CD14-positive monocyte (primary cell): ENCODE measurements at regions not wholly inside any gene's neighbourhood (a gene's known extent, or its start where the extent isn't known, plus 50 kb on each side); places are given as distances from the start of the nearest gene placed in this dataset.

Experiments
- DNase-seq, 3 donors: peaks; one replicate each; pipeline ENCODE4 v3.0.0-alpha.2; 2011 to 2022
- H2AFZ ChIP-seq: 2 replicates; pipeline ENCODE4 v1.6.0; 2012; ENCODE audit warnings: mild to moderate bottlenecking, low read depth, low read length, inconsistent platforms; ENCODE audit not compliant: insufficient read depth, poor library complexity, severe bottlenecking
- H3K27ac ChIP-seq, 2 donors: 1 replicate in 1 of 2; 2 replicates in 1 of 2; pipeline ENCODE4 v1.5.1; 2012 to 2013; ENCODE audit warnings: low read length in 2 of 2, control low read depth in 1 of 2, inconsistent platforms in 1 of 2, low read depth in 1 of 2, mild to moderate bottlenecking in 1 of 2
- H3K27me3 ChIP-seq, 2 donors: one replicate each; pipeline versions ENCODE4 v1.6.0 to v1.6.1; 2011 to 2013; ENCODE audit warnings: low read length in 2 of 2; ENCODE audit not compliant: control insufficient read depth in 2 of 2, insufficient read depth in 2 of 2
- H3K36me3 ChIP-seq, 2 donors: replicated peaks in 1 of 2; 1 replicate in 1 of 2; 2 replicates in 1 of 2; pipeline versions ENCODE4 v1.5.1 to v1.6.1; 2012 to 2013; ENCODE audit warnings: low read length in 2 of 2, control low read depth in 1 of 2, inconsistent platforms in 1 of 2, mild to moderate bottlenecking in 1 of 2; ENCODE audit not compliant: insufficient read depth in 2 of 2, control insufficient read depth in 1 of 2
- H3K4me1 ChIP-seq, 2 donors: 1 replicate in 1 of 2; 2 replicates in 1 of 2; pipeline versions ENCODE4 v1.5.1 to v1.6.1; 2012 to 2013; ENCODE audit warnings: low read length in 2 of 2, control low read depth in 1 of 2, inconsistent platforms in 1 of 2, mild to moderate bottlenecking in 1 of 2, moderate library complexity in 1 of 2; ENCODE audit not compliant: insufficient read depth in 2 of 2, control insufficient read depth in 1 of 2
- H3K4me2 ChIP-seq: replicated peaks from 2 replicates; pipeline ENCODE3; 2012; ENCODE audit warnings: low read length, moderate library complexity, mild to moderate bottlenecking; ENCODE audit not compliant: poor library complexity, severe bottlenecking; ENCODE audit errors: extremely low read depth
- H3K4me3 ChIP-seq, 3 experiments: fragments of 200-600 bp in 1 of 3; sonication (generic) in 1 of 3; replicated peaks in 1 of 3; 1 replicate in 2 of 3; 2 replicates in 1 of 3; pipeline ENCODE4 v1.5.1; 2011 to 2013; ENCODE audit warnings: low read length in 3 of 3, mild to moderate bottlenecking in 3 of 3, control low read depth in 2 of 3, low read depth in 2 of 3, inconsistent platforms in 1 of 3, moderate library complexity in 1 of 3
- H3K79me2 ChIP-seq: 2 replicates; pipeline ENCODE4 v1.6.0; 2012; ENCODE audit warnings: mild to moderate bottlenecking, control low read depth, inconsistent platforms, low read length, moderate library complexity; ENCODE audit not compliant: insufficient read depth
- H3K9ac ChIP-seq: 2 replicates; pipeline ENCODE4 v1.6.0; 2017; ENCODE audit warnings: low read length, mild to moderate bottlenecking; ENCODE audit not compliant: insufficient read depth, poor library complexity, severe bottlenecking
- H3K9me3 ChIP-seq, 2 donors: replicated peaks in 1 of 2; 1 replicate in 1 of 2; 2 replicates in 1 of 2; pipeline versions ENCODE4 v1.5.1 to v1.6.1; 2012 to 2013; ENCODE audit warnings: low read length in 2 of 2, control low read depth in 1 of 2; ENCODE audit not compliant: control insufficient read depth in 1 of 2, insufficient read depth in 1 of 2
- H4K20me1 ChIP-seq: 2 replicates; pipeline ENCODE4 v1.6.0; 2012; ENCODE audit warnings: mild to moderate bottlenecking, low read length, control low read depth, moderate library complexity; ENCODE audit not compliant: insufficient read depth
- H3K27ac Mint-ChIP-seq, 7 donors: one replicate each; pipeline ENCODE4 v1.8.0; 2020; ENCODE audit warnings: mild to moderate bottlenecking in 7 of 7, mixed read lengths in 7 of 7, moderate library complexity in 6 of 7, inconsistent platforms in 2 of 7
- H3K27me3 Mint-ChIP-seq, 3 donors: one replicate each; pipeline ENCODE4 v1.8.0; 2021 to 2022; ENCODE audit warnings: low read depth in 3 of 3, mild to moderate bottlenecking in 3 of 3, mixed read lengths in 3 of 3, moderate library complexity in 3 of 3, inconsistent platforms in 1 of 3
- H3K36me3 Mint-ChIP-seq, 2 donors: one replicate each; pipeline ENCODE4 v1.8.0; 2020; ENCODE audit warnings: mixed read lengths in 2 of 2, inconsistent platforms in 1 of 2, mild to moderate bottlenecking in 1 of 2
- H3K4me1 Mint-ChIP-seq: one replicate; pipeline ENCODE4 v1.8.0; 2020; ENCODE audit warnings: mild to moderate bottlenecking, mixed read lengths
- H3K4me3 Mint-ChIP-seq, 2 donors: one replicate each; pipeline ENCODE4 v1.8.0; 2020; ENCODE audit warnings: mild to moderate bottlenecking in 2 of 2, mixed read lengths in 2 of 2, moderate library complexity in 1 of 2
- H3K9me3 Mint-ChIP-seq, 7 donors: one replicate each; pipeline ENCODE4 v1.8.0; 2020 to 2022; ENCODE audit warnings: mixed read lengths in 7 of 7, mild to moderate bottlenecking in 6 of 7, moderate library complexity in 6 of 7, inconsistent platforms in 2 of 7
- WGBS: methylation state at CpG from one replicate; pipeline ENCODE4 v1.1.5; 2013; ENCODE audit warnings: missing lambda C conversion rate; ENCODE audit not compliant: insufficient coverage; 5-methylcytosine and 5-hydroxymethylcytosine counted together
- intact Hi-C, 2 donors: fragments of 100-400 bp; cut with micrococcal nuclease; formaldehyde crosslinking; loops; one replicate each; pipeline versions ENCODE4 v1.15.0 to v1.15.1; 2023
- TF ChIP-seq, protein P1 (sequence below): fragments of 200-600 bp; IDR thresholded peaks from one replicate; pipeline ENCODE4 v1.8.0; 2022; ENCODE audit warnings: antibody characterized with exemption, mild to moderate bottlenecking

DNA sequence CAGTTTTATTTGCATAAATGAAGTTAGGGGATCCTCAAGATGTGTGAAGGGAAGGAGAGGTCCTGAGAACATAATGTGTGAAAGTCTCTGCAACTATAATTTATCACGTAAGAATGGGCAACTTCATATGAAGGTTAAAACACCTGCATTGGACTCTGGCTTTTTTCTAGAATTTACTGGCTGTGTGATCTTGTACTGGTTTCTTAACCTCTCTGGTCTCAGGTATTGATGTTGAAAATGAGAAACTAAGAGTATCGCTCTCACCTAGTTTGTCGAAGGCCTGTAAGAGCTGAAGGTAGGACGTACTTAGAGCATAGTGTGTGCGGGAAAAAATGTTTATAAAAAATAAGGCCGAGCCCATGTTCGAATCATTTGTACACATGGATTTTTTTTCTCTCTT is 280.5 kb downstream of the ICE1 start:
- H2AFZ ChIP-seq, result no peak overlapping the region
- WGBS, result 90% methylated on average over 2 of the region's 7 CpGs
- no peaks in the 10 kb centered on the region for H3K27me3 ChIP-seq
- H3K4me3 ChIP-seq, result no peak overlapping the region
- H3K27me3 Mint-ChIP-seq, result no peaks in the 10 kb centered on the region
- no peak overlapping the region for H3K9ac ChIP-seq
- H3K4me2 ChIP-seq, result no peak overlapping the region
- H3K4me1 Mint-ChIP-seq, result no peaks in the 10 kb centered on the region
- no peaks in the 10 kb centered on the region for H3K36me3 ChIP-seq
- H3K27ac Mint-ChIP-seq, result no peak overlapping the region
- intact Hi-C loops, result no loop called here
- no peak for DNase-seq
- H4K20me1 ChIP-seq, result no peaks in the 10 kb centered on the region
- H3K36me3 Mint-ChIP-seq, result no peaks in the 10 kb centered on the region
- H3K4me3 Mint-ChIP-seq, result no peak overlapping the region
- H3K79me2 ChIP-seq, result no peaks in the 10 kb centered on the region
- no peak overlapping the region for H3K27ac ChIP-seq
- H3K9me3 ChIP-seq, result peaks cover 0 to 5% of the 10 kb centered on the region in 2 donors
- peaks cover 0 to 20% (median 2%) of the 10 kb centered on the region in 7 donors for H3K9me3 Mint-ChIP-seq
- TF ChIP-seq, protein P1, sequence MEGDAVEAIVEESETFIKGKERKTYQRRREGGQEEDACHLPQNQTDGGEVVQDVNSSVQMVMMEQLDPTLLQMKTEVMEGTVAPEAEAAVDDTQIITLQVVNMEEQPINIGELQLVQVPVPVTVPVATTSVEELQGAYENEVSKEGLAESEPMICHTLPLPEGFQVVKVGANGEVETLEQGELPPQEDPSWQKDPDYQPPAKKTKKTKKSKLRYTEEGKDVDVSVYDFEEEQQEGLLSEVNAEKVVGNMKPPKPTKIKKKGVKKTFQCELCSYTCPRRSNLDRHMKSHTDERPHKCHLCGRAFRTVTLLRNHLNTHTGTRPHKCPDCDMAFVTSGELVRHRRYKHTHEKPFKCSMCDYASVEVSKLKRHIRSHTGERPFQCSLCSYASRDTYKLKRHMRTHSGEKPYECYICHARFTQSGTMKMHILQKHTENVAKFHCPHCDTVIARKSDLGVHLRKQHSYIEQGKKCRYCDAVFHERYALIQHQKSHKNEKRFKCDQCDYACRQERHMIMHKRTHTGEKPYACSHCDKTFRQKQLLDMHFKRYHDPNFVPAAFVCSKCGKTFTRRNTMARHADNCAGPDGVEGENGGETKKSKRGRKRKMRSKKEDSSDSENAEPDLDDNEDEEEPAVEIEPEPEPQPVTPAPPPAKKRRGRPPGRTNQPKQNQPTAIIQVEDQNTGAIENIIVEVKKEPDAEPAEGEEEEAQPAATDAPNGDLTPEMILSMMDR, result no peak
- no peaks in the 10 kb centered on the region for H3K4me1 ChIP-seq

DNA sequence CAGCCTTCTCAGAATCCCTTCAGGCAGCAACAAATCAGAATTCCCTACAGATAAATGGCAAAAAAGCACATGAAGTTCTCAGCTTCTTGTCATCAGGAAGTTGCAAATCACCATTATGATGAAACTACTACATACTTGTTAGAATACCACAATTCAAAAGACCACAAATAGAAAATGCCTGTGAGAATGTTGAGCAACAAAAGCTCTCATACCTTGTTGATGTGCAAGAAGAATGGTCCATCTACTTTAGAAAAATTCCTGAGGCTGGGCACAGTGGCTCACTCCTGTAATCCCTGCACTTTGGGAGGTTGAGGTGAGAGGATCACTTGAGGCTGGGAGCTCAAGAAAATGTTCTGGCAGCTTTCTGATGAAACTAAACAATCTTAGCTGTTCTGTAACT is 278.1 kb downstream of the ICE1 start:
- no peak overlapping the region for H3K4me2 ChIP-seq
- Mint-ChIP-seq H3K9me3 (peaks cover 0 to 21% (median 2%) of the 10 kb centered on the region in 7 donors), H3K4me3 (no peak overlapping the region), H3K27ac (no peak overlapping the region), H3K4me1 (no peaks in the 10 kb centered on the region), H3K36me3 (no peaks in the 10 kb centered on the region), H3K27me3 (no peaks in the 10 kb centered on the region)
- H3K36me3 ChIP-seq, result no peaks in the 10 kb centered on the region
- no peak overlapping the region for H3K4me3 ChIP-seq
- no peak for DNase-seq
- peaks cover 0 to 5% of the 10 kb centered on the region in 2 donors for H3K9me3 ChIP-seq
- H2AFZ ChIP-seq, result no peak overlapping the region
- H3K9ac ChIP-seq, result no peak overlapping the region
- H3K79me2 ChIP-seq, result no peaks in the 10 kb centered on the region
- no peaks in the 10 kb centered on the region for H3K27me3 ChIP-seq
- intact Hi-C loops, result no loop called here
- TF ChIP-seq, protein P1, result no peak
- H4K20me1 ChIP-seq, result no peaks in the 10 kb centered on the region
- H3K27ac ChIP-seq, result no peak overlapping the region
- no peaks in the 10 kb centered on the region for H3K4me1 ChIP-seq
